Loucy (cell line): ENCODE measurements at regions not wholly inside any gene's neighbourhood (a gene's known extent, or its start where the extent isn't known, plus 50 kb on each side); places are given as distances from the start of the nearest gene placed in this dataset.

Experiments used
- H2AFZ ChIP-seq: fragments of 200-600 bp; sonication (generic); 2 replicates; pipeline ENCODE4 v1.6.0; 2016; ENCODE audit warnings: antibody characterized with exemption, mild to moderate bottlenecking, low read length, moderate library complexity
- H3F3A ChIP-seq: fragments of 200-600 bp; 2 replicates; pipeline ENCODE4 v1.6.0; 2016; ENCODE audit warnings: antibody characterized with exemption, low read depth, mild to moderate bottlenecking
- H3K27me3 ChIP-seq: fragments of 200-600 bp; sonication (generic); 2 replicates; pipeline ENCODE4 v1.6.1; 2014; ENCODE audit warnings: low read length, mild to moderate bottlenecking; ENCODE audit not compliant: insufficient read depth, poor library complexity, severe bottlenecking
- H3K36me3 ChIP-seq: fragments of 200-600 bp; sonication (generic); 2 replicates; pipeline ENCODE4 v1.6.1; 2016; ENCODE audit warnings: low read length; ENCODE audit not compliant: insufficient read depth
- H3K4me1 ChIP-seq: fragments of 200-600 bp; sonication (generic); 2 replicates; pipeline ENCODE4 v1.5.1; 2014; ENCODE audit warnings: low read length, mild to moderate bottlenecking; ENCODE audit not compliant: insufficient read depth, poor library complexity, severe bottlenecking
- H3K4me2 ChIP-seq: fragments of 200-600 bp; sonication (generic); 2 replicates; pipeline ENCODE4 v1.6.0; 2014; ENCODE audit warnings: antibody characterized with exemption, low read length, low read depth, mild to moderate bottlenecking; ENCODE audit not compliant: poor library complexity, severe bottlenecking
- H3K4me3 ChIP-seq: fragments of 200-600 bp; sonication (generic); 2 replicates; pipeline ENCODE4 v1.5.1; 2014; ENCODE audit warnings: low read length, mild to moderate bottlenecking, mixed read lengths; ENCODE audit not compliant: poor library complexity, severe bottlenecking
- H3K79me2 ChIP-seq: fragments of 200-600 bp; sonication (generic); 2 replicates; pipeline ENCODE4 v1.6.1; 2014; ENCODE audit warnings: low read length; ENCODE audit not compliant: insufficient read depth
- H3K9ac ChIP-seq: fragments of 200-600 bp; sonication (generic); 2 replicates; pipeline ENCODE4 v1.6.0; 2014; ENCODE audit warnings: mild to moderate bottlenecking, low read depth, low read length, moderate library complexity; ENCODE audit not compliant: poor library complexity, severe bottlenecking
- H3K9me2 ChIP-seq: fragments of 200-600 bp; sonication (generic); replicated peaks from 2 replicates; pipeline ENCODE4 v1.6.1; 2016; ENCODE audit warnings: low read depth, low read length, mixed read lengths
- H3K9me3 ChIP-seq: fragments of 200-600 bp; sonication (generic); 2 replicates; pipeline ENCODE4 v1.6.1; 2014; ENCODE audit warnings: mild to moderate bottlenecking, antibody characterized with exemption, low read length, low read depth; ENCODE audit not compliant: insufficient read depth
- H4K20me1 ChIP-seq: fragments of 200-600 bp; sonication (generic); 2 replicates; pipeline ENCODE4 v1.6.0; 2014; ENCODE audit warnings: antibody characterized with exemption, low read length, mild to moderate bottlenecking; ENCODE audit not compliant: insufficient read depth, poor library complexity, severe bottlenecking
- EZH2phosphoT487 ChIP-seq: fragments of 200-600 bp; IDR thresholded peaks from 2 replicates; pipeline ENCODE4 v1.6.1; 2018; ENCODE audit warnings: antibody characterized with exemption, mild to moderate bottlenecking, moderate library complexity, borderline replicate concordance
- TF ChIP-seq, protein P1 (sequence below): fragments of 200-600 bp; sonication (generic); conservative IDR thresholded peaks from 2 replicates; pipeline ENCODE4 v1.5.1; 2014; ENCODE audit warnings: mild to moderate bottlenecking, antibody characterized with exemption, low read length

DNA sequence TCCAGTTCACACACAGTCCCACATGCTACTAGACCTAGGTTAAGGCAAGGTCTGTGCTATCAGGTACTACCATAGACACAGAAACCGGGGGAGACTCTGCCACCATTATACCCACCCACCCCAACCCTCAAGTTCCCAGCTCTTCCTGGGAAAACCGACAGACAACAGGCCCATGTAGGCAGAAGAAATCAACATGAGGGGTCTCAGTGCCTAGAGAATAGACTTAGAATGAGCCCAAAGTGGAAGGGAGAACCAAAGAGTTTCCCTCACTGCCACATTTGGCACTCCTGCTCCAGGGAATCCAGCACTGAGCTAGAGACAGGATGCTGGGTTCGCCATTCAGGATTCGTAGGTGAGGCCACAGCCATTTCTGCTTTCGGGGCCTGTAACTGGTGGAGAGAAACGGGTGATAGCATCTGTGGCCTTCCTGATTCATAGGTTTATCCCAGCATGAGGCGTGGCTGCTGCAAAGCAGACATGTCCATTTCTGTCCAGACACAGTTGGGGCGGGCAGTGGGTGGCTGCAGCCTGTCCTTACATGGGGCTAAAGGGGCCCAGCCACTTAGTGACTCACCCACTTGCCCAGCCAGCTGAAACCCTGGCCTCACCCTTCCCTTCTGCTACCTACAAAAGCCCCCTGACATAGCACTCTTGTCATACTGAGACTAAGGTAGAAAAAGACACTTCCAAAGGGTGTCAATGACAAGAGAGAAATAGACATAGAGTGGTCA, 69.4 kb downstream of the IRF2BPL start:
- TF ChIP-seq EZH2phosphoT487: no peak
- TF ChIP-seq, protein P1, sequence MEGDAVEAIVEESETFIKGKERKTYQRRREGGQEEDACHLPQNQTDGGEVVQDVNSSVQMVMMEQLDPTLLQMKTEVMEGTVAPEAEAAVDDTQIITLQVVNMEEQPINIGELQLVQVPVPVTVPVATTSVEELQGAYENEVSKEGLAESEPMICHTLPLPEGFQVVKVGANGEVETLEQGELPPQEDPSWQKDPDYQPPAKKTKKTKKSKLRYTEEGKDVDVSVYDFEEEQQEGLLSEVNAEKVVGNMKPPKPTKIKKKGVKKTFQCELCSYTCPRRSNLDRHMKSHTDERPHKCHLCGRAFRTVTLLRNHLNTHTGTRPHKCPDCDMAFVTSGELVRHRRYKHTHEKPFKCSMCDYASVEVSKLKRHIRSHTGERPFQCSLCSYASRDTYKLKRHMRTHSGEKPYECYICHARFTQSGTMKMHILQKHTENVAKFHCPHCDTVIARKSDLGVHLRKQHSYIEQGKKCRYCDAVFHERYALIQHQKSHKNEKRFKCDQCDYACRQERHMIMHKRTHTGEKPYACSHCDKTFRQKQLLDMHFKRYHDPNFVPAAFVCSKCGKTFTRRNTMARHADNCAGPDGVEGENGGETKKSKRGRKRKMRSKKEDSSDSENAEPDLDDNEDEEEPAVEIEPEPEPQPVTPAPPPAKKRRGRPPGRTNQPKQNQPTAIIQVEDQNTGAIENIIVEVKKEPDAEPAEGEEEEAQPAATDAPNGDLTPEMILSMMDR: no peak
- H3K9me3 ChIP-seq: no peaks in the 10 kb centered on the region
- H3K36me3 ChIP-seq: no peaks in the 10 kb centered on the region
- H3K79me2 ChIP-seq: no peaks in the 10 kb centered on the region
- peaks cover 2% of the 10 kb centered on the region; the same call in 1 of the 2 replicates for H3F3A ChIP-seq
- no peaks in the 10 kb centered on the region for H3K27me3 ChIP-seq
- peaks cover 40% of the 10 kb centered on the region for H3K4me1 ChIP-seq
- H3K9ac ChIP-seq: no peak overlapping the region
- H2AFZ ChIP-seq: no peak overlapping the region
- H4K20me1 ChIP-seq: no peaks in the 10 kb centered on the region
- H3K4me3 ChIP-seq: no peak overlapping the region
- H3K9me2 ChIP-seq: no peaks in the 10 kb centered on the region
- no peak overlapping the region for H3K4me2 ChIP-seq

DNA sequence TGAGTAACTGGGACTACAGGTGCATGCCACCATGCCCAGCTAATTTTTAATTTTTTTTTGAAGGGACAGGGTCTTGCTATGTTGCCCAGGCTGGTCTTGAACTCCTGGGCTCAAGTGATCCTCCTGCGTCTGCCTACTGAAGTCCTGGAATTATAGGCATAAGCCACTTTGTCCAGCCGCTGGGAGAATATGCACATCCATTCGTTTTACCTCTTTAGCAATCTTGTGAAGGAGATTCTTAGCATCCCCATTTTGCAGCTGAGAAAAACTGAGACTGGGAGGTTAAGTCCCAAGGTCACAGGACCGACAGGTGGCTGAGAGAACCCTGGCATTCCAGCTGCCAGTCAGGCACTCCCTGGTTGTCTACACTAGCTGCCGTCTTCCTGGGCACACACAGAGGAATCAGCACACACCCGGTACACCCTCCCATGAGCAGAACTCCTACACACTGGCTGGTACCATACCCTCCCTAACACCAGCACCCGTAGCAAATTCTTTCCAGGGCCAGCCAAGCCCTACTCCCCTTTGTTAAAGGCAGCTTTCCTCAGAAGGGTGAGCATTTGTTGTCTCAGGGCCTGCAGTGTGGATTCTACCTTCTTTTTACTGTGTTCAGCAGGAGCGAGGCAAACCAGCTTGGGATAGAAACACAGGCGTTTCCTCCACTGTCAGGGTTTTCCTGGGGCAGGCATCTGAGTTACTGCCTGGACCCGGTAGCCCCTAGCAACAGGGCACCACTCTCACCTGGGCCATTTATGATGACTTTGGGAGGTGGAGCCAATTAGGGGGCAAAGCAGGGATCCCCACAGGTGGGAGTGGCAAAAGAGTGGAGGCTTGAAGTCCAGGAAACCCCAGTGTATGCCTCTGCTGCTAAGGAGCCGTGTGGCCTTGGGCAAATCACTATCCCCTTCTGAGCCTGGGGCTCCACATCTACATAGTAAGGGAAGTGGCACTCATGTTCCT, 70.2 kb downstream of the IRF2BPL start:
- H3K4me2 ChIP-seq: peak overlapping the region; percentile 79
- H3K27me3 ChIP-seq: no peaks in the 10 kb centered on the region
- no peak overlapping the region for H2AFZ ChIP-seq
- TF ChIP-seq EZH2phosphoT487: no peak
- TF ChIP-seq, protein P1: no peak
- peaks cover 45% of the 10 kb centered on the region for H3K4me1 ChIP-seq
- H3K4me3 ChIP-seq: no peak overlapping the region
- H3K9ac ChIP-seq: no peak overlapping the region
- H3F3A ChIP-seq: peaks cover 2% of the 10 kb centered on the region; the same call in 1 of the 2 replicates
- H3K9me3 ChIP-seq: no peaks in the 10 kb centered on the region
- no peaks in the 10 kb centered on the region for H4K20me1 ChIP-seq
- H3K9me2 ChIP-seq: no peaks in the 10 kb centered on the region
- no peaks in the 10 kb centered on the region for H3K79me2 ChIP-seq
- no peaks in the 10 kb centered on the region for H3K36me3 ChIP-seq

DNA sequence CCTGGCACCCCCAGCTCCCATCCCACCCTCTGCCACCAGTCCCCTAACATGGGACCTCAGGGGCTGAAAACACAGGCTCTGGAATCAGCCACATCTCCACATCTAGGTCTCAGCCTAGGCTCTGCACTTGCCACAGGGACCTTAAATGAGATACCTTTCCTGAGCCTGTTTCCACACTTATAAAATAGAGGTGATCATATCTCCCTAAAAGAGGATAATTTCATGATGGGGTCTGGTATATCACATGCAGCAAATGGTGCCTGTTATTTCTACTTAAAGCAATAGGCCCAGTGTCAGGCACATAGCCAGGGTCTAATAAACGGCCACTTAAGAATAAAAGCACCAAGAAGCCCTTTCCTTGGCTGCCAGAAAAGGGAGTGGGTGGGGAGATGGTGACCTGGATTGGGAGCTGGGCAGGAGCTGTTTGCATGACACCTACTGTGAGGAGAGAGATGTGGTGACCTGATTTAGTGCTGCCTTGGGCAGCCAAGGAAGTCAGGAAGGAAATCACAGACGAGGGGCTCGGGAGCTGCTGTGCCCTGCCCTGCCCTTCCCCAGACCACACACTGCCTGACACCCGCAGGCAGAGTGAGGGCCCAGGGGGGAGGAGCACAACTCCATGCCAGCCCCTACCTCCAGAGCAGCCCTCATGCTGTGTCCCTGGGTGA, 71.2 kb downstream of the IRF2BPL start:
- no peak for TF ChIP-seq EZH2phosphoT487
- TF ChIP-seq, protein P1: no peak
- Histone ChIP-seq H2AFZ (no peak overlapping the region), H4K20me1 (no peaks in the 10 kb centered on the region), H3K36me3 (no peaks in the 10 kb centered on the region), H3F3A (peaks cover 2% of the 10 kb centered on the region; the same call in 1 of the 2 replicates), H3K27me3 (no peaks in the 10 kb centered on the region), H3K9me2 (no peaks in the 10 kb centered on the region), H3K9me3 (no peaks in the 10 kb centered on the region), H3K4me2 (peak overlapping the region; percentile 79), H3K4me1 (peaks cover 43% of the 10 kb centered on the region), H3K79me2 (no peaks in the 10 kb centered on the region), H3K9ac (peak overlapping the region; percentile 74), H3K4me3 (peak overlapping the region; percentile 75)
